Heart left ventricle (tissue), 16 donors: ENCODE measurements at regions not wholly inside any gene's neighbourhood (a gene's known extent, or its start where the extent isn't known, plus 50 kb on each side); places are given as distances from the start of the nearest gene placed in this dataset.

ENCODE experiments used
- ATAC-seq, 4 donors: fragments of 200-7000 bp; cut with Tn5 transposase; one replicate each; pipeline ENCODE4 v1.9.1; 2020 to 2022; ENCODE audit warnings: moderate library complexity in 4 of 4, mild to moderate bottlenecking in 3 of 4, moderate number of reproducible peaks in 1 of 4
- DNase-seq, 5 donors: peaks; one replicate each; pipeline ENCODE4 v3.0.0-alpha.2; 2020
- H3K27ac ChIP-seq, 12 donors: fragments of 200-600 bp; sonication (generic) in 4 of 12; one replicate each; pipeline versions ENCODE4 v1.5.0 to v1.8.0; 2016 to 2022; ENCODE audit warnings: mild to moderate bottlenecking in 2 of 12
- H3K27me3 ChIP-seq, 9 donors: fragments of 200-600 bp; sonication (generic) in 2 of 9; one replicate each; pipeline versions ENCODE4 v1.5.1 to v1.8.0; 2016 to 2022; ENCODE audit warnings: mild to moderate bottlenecking in 3 of 9
- H3K36me3 ChIP-seq, 9 donors: fragments of 200-600 bp; sonication (generic) in 2 of 9; one replicate each; pipeline versions ENCODE4 v1.5.0 to v1.8.0; 2018 to 2022; ENCODE audit warnings: mild to moderate bottlenecking in 2 of 9
- H3K4me1 ChIP-seq, 12 donors: fragments of 200-600 bp; sonication (generic) in 4 of 12; one replicate each; pipeline versions ENCODE4 v1.5.0 to v1.8.0; 2016 to 2022; ENCODE audit warnings: mild to moderate bottlenecking in 3 of 12
- H3K4me3 ChIP-seq, 12 donors: fragments of 200-600 bp; sonication (generic) in 4 of 12; one replicate each; pipeline versions ENCODE4 v1.5.0 to v1.8.0; 2017 to 2022; ENCODE audit warnings: mild to moderate bottlenecking in 9 of 12, moderate library complexity in 4 of 12
- H3K9me3 ChIP-seq, 12 donors: fragments of 200-600 bp; sonication (generic) in 4 of 12; one replicate each; pipeline versions ENCODE4 v1.5.0 to v1.8.0; 2016 to 2022; ENCODE audit warnings: mild to moderate bottlenecking in 1 of 12
- POLR2A ChIP-seq, 2 donors: fragments of 450-650 bp; IDR thresholded peaks; one replicate each; pipeline ENCODE4 v1.6.1; 2017; ENCODE audit warnings: antibody characterized with exemption in 2 of 2, mild to moderate bottlenecking in 2 of 2, moderate library complexity in 2 of 2
- WGBS, 4 donors: extraction: QIAGEN DNeasy Blood & Tissue Kit in 2 of 4; methylation state at CpG; one replicate each; pipeline versions ENCODE4 v1.1.5 to v1.1.7; 2013 to 2018; 5-methylcytosine and 5-hydroxymethylcytosine counted together
- intact Hi-C, 10 donors: fragments of 100-400 bp; cut with DNase I; formaldehyde crosslinking; loops; one replicate each; pipeline versions ENCODE4 v1.11.1 to v1.14.2; 2022
- TF ChIP-seq, protein P1 (sequence below), 12 donors: fragments of 200-600 bp; sonication (generic) in 4 of 12; IDR thresholded peaks; one replicate each; pipeline versions ENCODE4 v1.5.0 to v1.8.0; 2018 to 2022; ENCODE audit warnings: antibody characterized with exemption in 12 of 12, mild to moderate bottlenecking in 5 of 12
- donor health status: ischemic (EF 13 %, LVEDD 7.1; RV severe dilation, severe dysfunction).
- donor health status: healthy with polysubstance abuse.
- donor health status: DM: no; HTN: yes; CAD: no.
- donor health status: DM: no; HTN: no; CAD: no.
- donor health status: ischemic (EF 25% LVEDD 6.9; RV normal size, moderate dysfunction).
- donor health status: ischemic (EF 25% LVEDD 5.7; RV mildly dilated, moderate dysfunction).
- donor health status: healthy.
- donor health status: DM: yes; HTN: yes; CAD: no.
- donor health status: ischemic (EF 35%, LVEDD 5.7; RV mildly dilated, moderate dysfunction).
- donor health status: nonischemic (EF 11% LVEDD 7.7; RV severe dilation, severe dysfunction).
- donor health status: DM: yes; HTN: yes; CAD: no.
- donor health status: PGD.
- donor health status: ischemic (EF 29% LVEDD 5.4; RV normal size, mild dysfunction).
- donor health status: nonischemic (EF 23%, LVEDD 6.1; RV moderate dilation, normal function).

DNA sequence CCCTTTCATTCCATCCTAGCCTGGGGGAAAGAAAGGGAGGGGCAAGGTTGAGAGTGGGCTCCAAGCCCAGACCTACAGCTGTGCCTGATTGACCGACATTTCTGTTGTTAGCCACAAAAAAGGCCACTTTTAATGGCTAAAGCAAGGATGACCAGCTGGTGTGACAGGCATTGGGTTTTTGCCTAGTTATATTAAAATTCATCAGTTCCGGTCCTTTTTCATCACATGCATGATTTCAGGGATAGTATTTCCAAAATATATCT, 192.3 kb downstream of the ZNF326 start:
- TF ChIP-seq, protein P1, sequence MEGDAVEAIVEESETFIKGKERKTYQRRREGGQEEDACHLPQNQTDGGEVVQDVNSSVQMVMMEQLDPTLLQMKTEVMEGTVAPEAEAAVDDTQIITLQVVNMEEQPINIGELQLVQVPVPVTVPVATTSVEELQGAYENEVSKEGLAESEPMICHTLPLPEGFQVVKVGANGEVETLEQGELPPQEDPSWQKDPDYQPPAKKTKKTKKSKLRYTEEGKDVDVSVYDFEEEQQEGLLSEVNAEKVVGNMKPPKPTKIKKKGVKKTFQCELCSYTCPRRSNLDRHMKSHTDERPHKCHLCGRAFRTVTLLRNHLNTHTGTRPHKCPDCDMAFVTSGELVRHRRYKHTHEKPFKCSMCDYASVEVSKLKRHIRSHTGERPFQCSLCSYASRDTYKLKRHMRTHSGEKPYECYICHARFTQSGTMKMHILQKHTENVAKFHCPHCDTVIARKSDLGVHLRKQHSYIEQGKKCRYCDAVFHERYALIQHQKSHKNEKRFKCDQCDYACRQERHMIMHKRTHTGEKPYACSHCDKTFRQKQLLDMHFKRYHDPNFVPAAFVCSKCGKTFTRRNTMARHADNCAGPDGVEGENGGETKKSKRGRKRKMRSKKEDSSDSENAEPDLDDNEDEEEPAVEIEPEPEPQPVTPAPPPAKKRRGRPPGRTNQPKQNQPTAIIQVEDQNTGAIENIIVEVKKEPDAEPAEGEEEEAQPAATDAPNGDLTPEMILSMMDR (IDR thresholded peaks at IDR 0.05), result no peak
- no peak for TF ChIP-seq POLR2A (IDR thresholded peaks at IDR 0.05)
- intact Hi-C loops, result loop anchor here in 1 of 10 donors (10.0 kb wide), 1 partner anchor 48 kb away; no protein-coding TSS in a partner anchor
- WGBS, 4 donors, result 56 to 72% (median 61%) methylated on average over 2 of the region's 2 CpGs

DNA sequence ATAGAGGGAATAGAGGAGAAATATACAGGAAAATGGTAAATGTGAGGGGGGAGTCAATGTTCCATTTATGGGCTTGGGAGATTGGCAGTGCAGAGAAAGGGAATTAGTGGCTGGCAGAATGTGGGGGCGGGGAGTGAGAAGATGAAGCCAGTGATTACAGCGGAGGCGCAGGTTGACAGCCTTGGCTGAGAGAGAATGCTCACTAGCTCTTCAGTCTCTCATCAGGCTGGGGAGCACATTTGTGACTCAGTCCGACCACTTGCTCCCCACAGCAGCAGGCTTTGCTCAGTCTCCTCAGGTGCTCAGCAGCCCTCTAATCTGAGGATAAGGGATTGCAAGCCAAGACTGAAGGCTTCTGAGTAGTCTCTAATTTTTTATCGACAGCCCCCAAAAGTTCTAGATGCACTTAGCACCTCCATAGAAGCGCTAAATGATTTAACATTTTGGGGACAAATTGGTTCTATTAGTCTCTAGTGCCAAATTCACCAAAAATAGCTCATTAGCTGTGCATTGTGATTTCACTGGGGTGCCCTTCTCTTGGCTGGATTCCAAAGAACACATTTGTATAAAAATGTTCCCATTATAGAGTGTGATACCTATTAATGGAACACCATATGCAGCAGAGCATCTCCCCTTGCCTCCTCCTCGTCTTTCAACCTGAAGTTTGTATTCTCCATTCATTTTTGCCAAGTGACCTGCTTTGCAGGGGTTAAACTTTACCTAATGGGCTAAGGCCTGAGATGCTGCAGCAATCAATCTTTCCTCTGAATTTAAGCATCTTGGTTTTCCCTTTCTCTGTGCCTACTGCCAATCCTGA, 191.8 kb downstream of the ZNF326 start:
- TF ChIP-seq, protein P1 (IDR thresholded peaks at IDR 0.05), result no peak
- TF ChIP-seq POLR2A (IDR thresholded peaks at IDR 0.05), result no peak
- intact Hi-C loops, result loop anchor here in 1 of 10 donors (10.0 kb wide), 1 partner anchor 48 kb away; no protein-coding TSS in a partner anchor
- Histone ChIP-seq H3K36me3 (no peaks in the 10 kb centered on the region), H3K4me3 (no peak overlapping the region), H3K4me1 (peaks cover 0 to 5% (median 0%) of the 10 kb centered on the region in 12 donors), H3K27me3 (no peaks in the 10 kb centered on the region), H3K27ac (no peak overlapping the region), H3K9me3 (no peaks in the 10 kb centered on the region)
- DNase-seq (no peak), ATAC-seq (no peak)
- 62 to 80% (median 75%) methylated on average over 7 of the region's 7 CpGs for WGBS, 4 donors

More for the DNA sequence above, 192.3 kb downstream of the ZNF326 start:
- H3K27me3 ChIP-seq, result no peaks in the 10 kb centered on the region
- H3K27ac ChIP-seq, result no peak overlapping the region
- DNase-seq, result no peak
- no peaks in the 10 kb centered on the region for H3K36me3 ChIP-seq
- no peak overlapping the region for H3K4me3 ChIP-seq
- H3K4me1 ChIP-seq, result peaks cover 0 to 5% (median 0%) of the 10 kb centered on the region in 12 donors
- ATAC-seq, result no peak
- no peaks in the 10 kb centered on the region for H3K9me3 ChIP-seq

DNA sequence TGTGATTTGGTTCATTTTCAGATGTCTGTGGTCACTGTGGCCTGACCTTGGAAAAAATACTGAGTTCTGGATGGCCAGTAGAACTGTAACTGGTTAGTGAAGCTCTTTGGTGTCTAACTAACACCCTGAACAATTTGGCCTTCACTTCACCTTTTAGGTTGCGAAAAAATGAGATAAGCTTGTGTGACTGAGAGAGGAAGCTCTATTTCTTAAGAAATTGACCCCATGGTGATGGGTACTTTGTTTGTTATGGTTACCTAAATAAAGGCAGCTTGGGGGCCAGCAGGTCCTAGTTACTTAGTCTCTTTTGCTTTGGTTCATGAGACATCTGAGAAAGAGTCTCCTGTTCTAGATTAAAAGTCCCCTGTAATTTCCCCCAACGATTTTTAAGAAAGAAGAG, 181.6 kb downstream of the ZNF326 start:
- no peak for ATAC-seq
- intact Hi-C loops, result no loop called here
- no peaks in the 10 kb centered on the region for H3K36me3 ChIP-seq

DNA sequence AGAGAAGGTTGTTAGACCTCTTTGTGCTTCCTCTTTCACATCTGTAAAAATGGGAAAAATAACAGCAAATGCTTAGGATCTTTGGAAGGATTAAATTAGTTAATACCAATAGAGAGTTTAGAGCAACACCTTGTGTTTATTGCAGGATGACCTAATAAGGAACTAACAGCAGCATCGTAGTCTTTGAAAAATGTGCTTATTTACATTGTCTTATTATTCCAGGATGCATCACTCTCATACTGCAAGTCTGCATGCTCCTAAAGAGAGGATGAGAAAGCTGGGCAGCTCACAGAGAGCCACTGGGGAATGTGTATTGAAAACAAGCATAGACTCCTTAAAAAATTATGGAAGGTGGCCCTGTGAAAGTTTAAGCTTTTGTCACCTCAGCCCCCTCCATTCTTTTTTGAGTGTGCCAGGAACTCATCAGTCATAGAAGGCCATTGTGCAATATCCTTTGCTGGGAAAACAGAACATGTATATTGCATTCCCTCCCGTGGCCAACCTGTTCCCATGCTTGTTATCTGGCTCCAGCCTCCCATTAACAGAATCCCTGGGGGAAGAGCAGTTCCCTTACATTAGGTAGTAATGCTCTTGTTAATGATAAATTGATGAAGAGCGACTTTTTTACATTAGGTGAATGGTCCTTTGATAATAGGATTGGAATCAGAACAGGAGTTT, 180.7 kb downstream of the ZNF326 start:
- WGBS, 4 donors, result 55 to 66% (median 60%) methylated on average over 3 of the region's 3 CpGs
- Histone ChIP-seq H3K36me3 (no peaks in the 10 kb centered on the region), H3K4me3 (no peak overlapping the region), H3K4me1 (peaks cover 0 to 3% (median 0%) of the 10 kb centered on the region in 12 donors), H3K9me3 (peaks cover 0 to 4% (median 0%) of the 10 kb centered on the region in 12 donors), H3K27ac (no peak overlapping the region), H3K27me3 (no peaks in the 10 kb centered on the region)
- ATAC-seq, result no peak
- no peak for DNase-seq
- intact Hi-C loops, result no loop called here
- TF ChIP-seq POLR2A (IDR thresholded peaks at IDR 0.05), result no peak
- TF ChIP-seq, protein P1 (IDR thresholded peaks at IDR 0.05), result no peak

More for the DNA sequence above, 181.6 kb downstream of the ZNF326 start:
- no peak overlapping the region for H3K4me3 ChIP-seq
- TF ChIP-seq, protein P1 (IDR thresholded peaks at IDR 0.05), result no peak
- no peak for TF ChIP-seq POLR2A (IDR thresholded peaks at IDR 0.05)
- no peak for DNase-seq
- H3K27me3 ChIP-seq, result no peaks in the 10 kb centered on the region
- no peak overlapping the region for H3K27ac ChIP-seq
- H3K9me3 ChIP-seq, result peaks cover 0 to 4% (median 0%) of the 10 kb centered on the region in 12 donors
- H3K4me1 ChIP-seq, result peaks cover 0 to 3% (median 0%) of the 10 kb centered on the region in 12 donors
- WGBS, 4 donors, result 63 to 72% (median 66%) methylated on average over 2 of the region's 2 CpGs
